Spleen (tissue), 11 donors: ENCODE measurements at regions not wholly inside any gene's neighbourhood (a gene's known extent, or its start where the extent isn't known, plus 50 kb on each side); places are given as distances from the start of the nearest gene placed in this dataset.

Experiments used
- DNase-seq: peaks from one replicate; pipeline ENCODE4 v3.0.0-alpha.2; 2020
- H3K27ac ChIP-seq, 8 donors: fragments of 200-600 bp; sonication (generic) in 7 of 8; 1 replicate in 4 of 8; 2 replicates in 4 of 8; pipeline versions ENCODE4 v1.5.0 to v1.8.0; 2016 to 2021; ENCODE audit warnings: inconsistent platforms in 4 of 8, mild to moderate bottlenecking in 4 of 8, moderate library complexity in 1 of 8
- H3K27me3 ChIP-seq, 7 donors: fragments of 200-600 bp; sonication (generic) in 6 of 7; replicated peaks in 1 of 7; 1 replicate in 4 of 7; 2 replicates in 3 of 7; pipeline versions ENCODE4 v1.5.0 to v1.8.0; 2016 to 2021; ENCODE audit warnings: inconsistent platforms in 3 of 7, mild to moderate bottlenecking in 1 of 7
- H3K36me3 ChIP-seq, 6 donors: fragments of 200-600 bp; sonication (generic) in 5 of 6; 1 replicate in 4 of 6; 2 replicates in 2 of 6; pipeline versions ENCODE4 v1.5.0 to v1.8.0; 2016 to 2021; ENCODE audit warnings: inconsistent platforms in 2 of 6
- H3K4me1 ChIP-seq, 6 donors: fragments of 200-600 bp; sonication (generic) in 5 of 6; 1 replicate in 3 of 6; 2 replicates in 3 of 6; pipeline versions ENCODE4 v1.5.0 to v1.8.0; 2016 to 2021; ENCODE audit warnings: inconsistent platforms in 3 of 6
- H3K4me3 ChIP-seq, 8 donors: fragments of 200-600 bp; sonication (generic) in 7 of 8; 1 replicate in 4 of 8; 2 replicates in 4 of 8; pipeline versions ENCODE4 v1.5.0 to v1.8.0; 2016 to 2021; ENCODE audit warnings: inconsistent platforms in 4 of 8, mild to moderate bottlenecking in 4 of 8, moderate library complexity in 2 of 8
- H3K9me3 ChIP-seq, 8 donors: fragments of 200-600 bp; sonication (generic) in 7 of 8; 1 replicate in 4 of 8; 2 replicates in 4 of 8; pipeline versions ENCODE4 v1.5.0 to v1.8.0; 2016 to 2021; ENCODE audit warnings: inconsistent platforms in 4 of 8
- POLR2A ChIP-seq, 3 donors: fragments of 450-650 bp; IDR thresholded peaks; one replicate each; pipeline ENCODE4 v1.5.1; 2017; ENCODE audit warnings: antibody characterized with exemption in 3 of 3, mild to moderate bottlenecking in 1 of 3
- POLR2AphosphoS5 ChIP-seq, 3 donors: sonication (generic); formaldehyde crosslinking; IDR thresholded peaks; one replicate each; pipeline ENCODE4 v1.5.1; 2017; ENCODE audit warnings: antibody characterized with exemption in 3 of 3
- WGBS, 5 donors: extraction: QIAGEN DNeasy Blood & Tissue Kit in 3 of 5; methylation state at CpG; one replicate each; pipeline versions ENCODE4 v1.1.5 to v1.1.7; 2013 to 2018; 5-methylcytosine and 5-hydroxymethylcytosine counted together
- intact Hi-C: fragments of 100-400 bp; cut with DNase I; formaldehyde crosslinking; loops from one replicate; pipeline ENCODE4 v1.15.0; 2023; ENCODE audit warnings: low total_unique reads
- TF ChIP-seq, protein P1 (sequence below), 11 experiments: fragments of 200-600 bp in 7 of 11; fragments of 450-650 bp in 4 of 11; sonication (generic) in 4 of 11; IDR thresholded peaks in 8 of 11; conservative IDR thresholded peaks in 3 of 11; 1 replicate in 7 of 11; 2 replicates in 4 of 11; pipeline versions ENCODE4 v1.4.0 to v1.8.0; 2016 to 2021; ENCODE audit warnings: antibody characterized with exemption in 11 of 11, inconsistent platforms in 4 of 11, mild to moderate bottlenecking in 1 of 11
- donor health status: healthy with polysubstance abuse.
- donor health status: DM: no; HTN: no; CAD: no; lungs with moderate emphysema.
- donor health status: DM: no; HTN: no; CAD: no.
- donor health status: Bipolar disorder and iron deficiency.
- donor health status: healthy.
- donor health status: DM: no; HTN: no; CAD: no.
- donor health status: DM: yes; HTN: yes; CAD: no.

DNA sequence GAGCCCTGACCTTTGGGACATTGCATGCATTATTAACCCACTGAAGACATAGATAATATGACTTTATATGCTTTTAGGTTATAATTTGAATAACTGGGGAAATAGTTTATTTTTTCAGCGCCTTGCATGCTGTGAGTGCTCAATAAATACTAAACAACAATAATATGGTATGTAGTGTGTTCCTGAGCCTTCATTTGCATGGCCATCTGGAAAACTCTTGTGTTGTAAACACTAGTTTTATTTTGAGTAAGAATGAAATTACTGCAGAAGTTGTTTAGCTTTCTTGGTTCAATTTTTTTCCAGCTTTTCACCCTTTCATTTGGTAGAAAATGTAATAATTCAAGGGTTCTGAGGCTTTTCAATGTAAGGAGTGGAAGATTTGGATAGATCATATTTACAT, 189.3 kb upstream of the GALNT5 start:
- Histone ChIP-seq H3K36me3 (no peaks in the 10 kb centered on the region), H3K27me3 (no peaks in the 10 kb centered on the region), H3K9me3 (peaks cover 0 to 12% (median 2%) of the 10 kb centered on the region in 8 donors), H3K4me1 (no peaks in the 10 kb centered on the region), H3K27ac (no peak overlapping the region), H3K4me3 (no peak overlapping the region)
- intact Hi-C loops, result no loop called here
- 78 to 91% (median 86%) methylated on average over 1 of the region's 1 CpG for WGBS, 5 donors
- no peak for DNase-seq
- TF ChIP-seq POLR2AphosphoS5 (IDR thresholded peaks at IDR 0.05), result no peak
- no peak for TF ChIP-seq POLR2A (IDR thresholded peaks at IDR 0.05)
- TF ChIP-seq, protein P1, sequence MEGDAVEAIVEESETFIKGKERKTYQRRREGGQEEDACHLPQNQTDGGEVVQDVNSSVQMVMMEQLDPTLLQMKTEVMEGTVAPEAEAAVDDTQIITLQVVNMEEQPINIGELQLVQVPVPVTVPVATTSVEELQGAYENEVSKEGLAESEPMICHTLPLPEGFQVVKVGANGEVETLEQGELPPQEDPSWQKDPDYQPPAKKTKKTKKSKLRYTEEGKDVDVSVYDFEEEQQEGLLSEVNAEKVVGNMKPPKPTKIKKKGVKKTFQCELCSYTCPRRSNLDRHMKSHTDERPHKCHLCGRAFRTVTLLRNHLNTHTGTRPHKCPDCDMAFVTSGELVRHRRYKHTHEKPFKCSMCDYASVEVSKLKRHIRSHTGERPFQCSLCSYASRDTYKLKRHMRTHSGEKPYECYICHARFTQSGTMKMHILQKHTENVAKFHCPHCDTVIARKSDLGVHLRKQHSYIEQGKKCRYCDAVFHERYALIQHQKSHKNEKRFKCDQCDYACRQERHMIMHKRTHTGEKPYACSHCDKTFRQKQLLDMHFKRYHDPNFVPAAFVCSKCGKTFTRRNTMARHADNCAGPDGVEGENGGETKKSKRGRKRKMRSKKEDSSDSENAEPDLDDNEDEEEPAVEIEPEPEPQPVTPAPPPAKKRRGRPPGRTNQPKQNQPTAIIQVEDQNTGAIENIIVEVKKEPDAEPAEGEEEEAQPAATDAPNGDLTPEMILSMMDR (IDR thresholded peaks at IDR 0.05 in 8 of 11, conservative IDR thresholded peaks at IDR 0.05 in 3 of 11), result no peak

DNA sequence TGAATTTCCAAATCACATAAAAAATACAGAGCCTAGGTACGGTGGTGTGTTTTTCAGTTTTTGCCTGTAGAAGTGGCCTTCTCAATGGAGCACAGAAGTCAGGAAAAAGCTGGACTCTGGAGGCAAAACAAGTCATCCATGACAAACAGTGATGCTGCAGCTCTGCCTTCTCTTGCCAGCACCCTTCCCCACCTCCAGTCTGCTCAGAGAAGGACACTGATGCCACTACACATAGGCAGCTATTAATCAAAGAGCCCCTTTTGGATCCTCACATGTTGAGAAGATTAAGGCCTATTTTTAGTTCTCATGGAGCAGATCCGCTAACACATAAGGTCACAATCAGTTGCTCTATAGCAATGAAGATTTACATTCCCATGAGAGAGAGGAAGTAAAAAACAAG, 181.6 kb upstream of the GALNT5 start:
- no peaks in the 10 kb centered on the region for H3K36me3 ChIP-seq
- no peaks in the 10 kb centered on the region for H3K4me1 ChIP-seq
- DNase-seq, result no peak
- no peak overlapping the region for H3K4me3 ChIP-seq
- TF ChIP-seq, protein P1 (IDR thresholded peaks at IDR 0.05 in 8 of 11, conservative IDR thresholded peaks at IDR 0.05 in 3 of 11), result no peak
- TF ChIP-seq POLR2A (IDR thresholded peaks at IDR 0.05) (no peak), POLR2AphosphoS5 (IDR thresholded peaks at IDR 0.05) (no peak)
- H3K27me3 ChIP-seq, result no peaks in the 10 kb centered on the region
- H3K27ac ChIP-seq, result no peak overlapping the region
- peaks cover 0 to 14% (median 2%) of the 10 kb centered on the region in 8 donors for H3K9me3 ChIP-seq
- intact Hi-C loops, result no loop called here
- 69 to 87% (median 73%) methylated on average over 2 of the region's 2 CpGs for WGBS, 5 donors

DNA sequence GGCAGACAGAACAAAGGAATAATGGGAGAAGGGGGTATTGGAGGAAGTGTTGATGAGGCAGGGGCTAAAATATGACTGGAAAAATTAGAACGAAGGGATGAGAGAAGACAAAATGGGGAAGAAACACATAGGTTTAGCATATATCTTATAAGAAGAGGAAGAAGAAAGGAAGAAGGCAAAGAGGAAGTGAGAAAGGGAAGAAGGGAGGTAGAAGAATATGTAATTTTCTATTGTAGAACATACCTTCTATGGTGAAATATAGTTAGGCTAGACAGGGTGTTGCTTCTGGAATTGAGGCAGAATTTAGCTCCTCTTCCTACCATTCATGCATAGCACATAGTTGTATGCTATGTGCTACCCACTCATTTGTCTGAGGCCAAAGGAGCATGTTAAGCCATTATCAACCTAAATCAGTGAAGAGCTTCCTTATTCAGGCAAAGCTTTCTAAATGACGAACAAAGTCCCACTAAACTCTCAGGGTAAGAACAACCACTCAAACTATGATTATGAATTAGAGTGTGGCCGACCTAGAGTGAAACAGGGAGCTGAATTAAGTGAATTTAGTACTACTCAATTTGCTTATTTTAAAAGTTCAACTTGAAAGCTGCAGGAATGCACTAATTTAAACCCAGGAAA, 180.9 kb upstream of the GALNT5 start:
- H3K4me3 ChIP-seq, result no peak overlapping the region
- 46 to 64% (median 56%) methylated on average over 3 of the region's 3 CpGs for WGBS, 5 donors
- H3K9me3 ChIP-seq, result peaks cover 0 to 14% (median 2%) of the 10 kb centered on the region in 8 donors
- H3K27me3 ChIP-seq, result no peaks in the 10 kb centered on the region
- TF ChIP-seq POLR2A (IDR thresholded peaks at IDR 0.05) (no peak), POLR2AphosphoS5 (IDR thresholded peaks at IDR 0.05) (no peak)
- TF ChIP-seq, protein P1 (IDR thresholded peaks at IDR 0.05 in 8 of 11, conservative IDR thresholded peaks at IDR 0.05 in 3 of 11), result no peak
- H3K36me3 ChIP-seq, result no peaks in the 10 kb centered on the region
- H3K4me1 ChIP-seq, result no peaks in the 10 kb centered on the region
- no peak for DNase-seq
- intact Hi-C loops, result no loop called here
- no peak overlapping the region for H3K27ac ChIP-seq

DNA sequence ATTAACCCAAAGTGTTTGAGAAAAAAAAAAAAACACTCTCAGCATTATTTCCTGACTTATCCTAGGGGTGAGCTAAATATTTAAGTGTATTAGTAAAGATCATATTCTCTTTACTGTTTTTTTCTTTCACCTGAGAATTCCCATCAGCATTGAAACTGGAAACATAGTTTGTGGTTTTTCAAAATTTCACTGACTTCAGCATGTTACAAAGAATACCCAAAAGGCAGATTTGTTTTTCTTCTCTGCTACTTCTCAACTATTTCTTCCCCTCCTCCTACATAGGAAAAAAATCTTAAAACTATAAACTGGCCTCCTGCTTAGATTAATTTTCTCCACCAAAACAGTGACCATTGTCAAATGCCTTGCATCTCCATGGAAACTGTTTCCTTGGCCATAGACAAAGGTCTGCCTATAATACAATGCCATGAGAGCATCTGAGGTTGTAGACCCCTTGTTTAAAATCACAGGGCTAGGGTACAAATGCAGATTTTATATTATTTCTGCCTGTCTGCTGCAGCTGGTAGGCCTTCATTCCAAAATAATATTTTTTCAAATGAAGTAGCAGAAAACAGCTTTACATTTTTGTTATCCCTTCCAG, 179.7 kb upstream of the GALNT5 start:
- intact Hi-C loops, result no loop called here
- TF ChIP-seq, protein P1 (IDR thresholded peaks at IDR 0.05 in 8 of 11, conservative IDR thresholded peaks at IDR 0.05 in 3 of 11), result no peak
- TF ChIP-seq POLR2A (IDR thresholded peaks at IDR 0.05) (no peak), POLR2AphosphoS5 (IDR thresholded peaks at IDR 0.05) (no peak)
- Histone ChIP-seq H3K9me3 (peaks cover 0 to 7% (median 0%) of the 10 kb centered on the region in 8 donors), H3K4me3 (no peak overlapping the region), H3K4me1 (no peaks in the 10 kb centered on the region), H3K27ac (no peak overlapping the region), H3K36me3 (no peaks in the 10 kb centered on the region), H3K27me3 (no peaks in the 10 kb centered on the region)
- DNase-seq, result no peak
